C4-2B (cell line): ENCODE measurements at regions not wholly inside any gene's neighbourhood (a gene's known extent, or its start where the extent isn't known, plus 50 kb on each side); places are given as distances from the start of the nearest gene placed in this dataset.
"Not testable (repeated sequence)": the region's sequence is repeated elsewhere in the genome, so short reads cannot be mapped to it uniquely, and the experiment has no call there.

Source experiments
- CTCF ChIP-seq: fragments of 450-650 bp; conservative IDR thresholded peaks from 2 replicates; pipeline ENCODE4 v1.5.1; 2017; ENCODE audit warnings: mild to moderate bottlenecking
- ZFX ChIP-seq: fragments of 450-650 bp; IDR thresholded peaks from 2 replicates; pipeline ENCODE4 v1.6.1; 2017

- not testable (repeated sequence) for TF ChIP-seq CTCF, ZFX
Measured at GRCh38 chr3:10649463-10649862, 144.1 kb upstream of the ATP2B2 start.
